ENCODE measurements at regions not wholly inside any gene's neighbourhood (a gene's known extent, or its start where the extent isn't known, plus 50 kb on each side); places are given as distances from the start of the nearest gene placed in this dataset.
"Not testable (repeated sequence)": the region's sequence is repeated elsewhere in the genome, so short reads cannot be mapped to it uniquely, and the experiment has no call there.

GRCh38 chr6:40823917-40824891 is 214.8 kb downstream of the UNC5CL start:
- not testable (repeated sequence) for H3K4me1 Mint-ChIP-seq, H3K27ac Mint-ChIP-seq, H3K4me3 Mint-ChIP-seq, H3K36me3 Mint-ChIP-seq, H3K9me3 Mint-ChIP-seq
- peak; percentile 19 for DNase-seq
- peaks cover 22% of the 10 kb centered on the region for H3K27me3 Mint-ChIP-seq

GRCh38 chr6:40822619-40823018 is 216.4 kb downstream of the UNC5CL start:
- no peaks in the 10 kb centered on the region for H3K36me3 Mint-ChIP-seq
- H3K4me3 Mint-ChIP-seq: no peak overlapping the region
- H3K27me3 Mint-ChIP-seq: peaks cover 16% of the 10 kb centered on the region
- H3K4me1 Mint-ChIP-seq: no peaks in the 10 kb centered on the region
- no peak for DNase-seq
- no peaks in the 10 kb centered on the region for H3K9me3 Mint-ChIP-seq
- H3K27ac Mint-ChIP-seq: no peak overlapping the region

- Mint-ChIP-seq H3K4me1 (no peaks in the 10 kb centered on the region), H3K36me3 (no peaks in the 10 kb centered on the region), H3K27me3 (peaks cover 14% of the 10 kb centered on the region), H3K4me3 (no peak overlapping the region), H3K9me3 (no peaks in the 10 kb centered on the region), H3K27ac (peak overlapping the region; percentile 67)
- DNase-seq: peak; percentile 14
These were observed 219.7 kb downstream of the UNC5CL start for GRCh38 chr6:40819182-40819834.

- Mint-ChIP-seq H3K36me3 (no peaks in the 10 kb centered on the region), H3K27ac (no peak overlapping the region), H3K9me3 (no peaks in the 10 kb centered on the region), H3K4me1 (no peaks in the 10 kb centered on the region), H3K4me3 (no peak overlapping the region), H3K27me3 (peaks cover 3% of the 10 kb centered on the region)
- DNase-seq: no peak
These were observed 221.7 kb downstream of the UNC5CL start for GRCh38 chr6:40817369-40817768.

GRCh38 chr6:40816601-40817000 is 222.4 kb downstream of the UNC5CL start:
- H3K4me1 Mint-ChIP-seq: no peaks in the 10 kb centered on the region
- no peaks in the 10 kb centered on the region for H3K36me3 Mint-ChIP-seq
- H3K9me3 Mint-ChIP-seq: no peaks in the 10 kb centered on the region
- DNase-seq: no peak
- peaks cover 3% of the 10 kb centered on the region for H3K27me3 Mint-ChIP-seq
- no peak overlapping the region for H3K4me3 Mint-ChIP-seq
- H3K27ac Mint-ChIP-seq: no peak overlapping the region

GRCh38 chr6:40815731-40816130 is 223.3 kb downstream of the UNC5CL start:
- no peak for DNase-seq
- Mint-ChIP-seq H3K27me3 (no peaks in the 10 kb centered on the region), H3K4me1 (no peaks in the 10 kb centered on the region), H3K36me3 (no peaks in the 10 kb centered on the region), H3K4me3 (no peak overlapping the region), H3K27ac (no peak overlapping the region), H3K9me3 (no peaks in the 10 kb centered on the region)

- no peak overlapping the region for H3K27ac Mint-ChIP-seq
- no peaks in the 10 kb centered on the region for H3K27me3 Mint-ChIP-seq
- no peak overlapping the region for H3K4me3 Mint-ChIP-seq
- H3K9me3 Mint-ChIP-seq: no peaks in the 10 kb centered on the region
- no peaks in the 10 kb centered on the region for H3K36me3 Mint-ChIP-seq
- no peaks in the 10 kb centered on the region for H3K4me1 Mint-ChIP-seq
- DNase-seq: no peak
These were observed 223.0 kb upstream of the LRFN2 start for GRCh38 chr6:40810171-40810570.

GRCh38 chr6:40809627-40810026 is 222.5 kb upstream of the LRFN2 start:
- DNase-seq: no peak
- Mint-ChIP-seq H3K9me3 (no peaks in the 10 kb centered on the region), H3K27me3 (no peaks in the 10 kb centered on the region), H3K4me1 (no peaks in the 10 kb centered on the region), H3K36me3 (no peaks in the 10 kb centered on the region), H3K27ac (no peak overlapping the region), H3K4me3 (no peak overlapping the region)

- Mint-ChIP-seq H3K4me1 (no peaks in the 10 kb centered on the region), H3K36me3 (no peaks in the 10 kb centered on the region), H3K4me3 (no peak overlapping the region), H3K27ac (no peak overlapping the region), H3K9me3 (no peaks in the 10 kb centered on the region), H3K27me3 (no peaks in the 10 kb centered on the region)
- no peak for DNase-seq
These were observed 220.3 kb upstream of the LRFN2 start for GRCh38 chr6:40807484-40807883.

GRCh38 chr6:40806256-40806864 is 219.2 kb upstream of the LRFN2 start:
- H3K4me3 Mint-ChIP-seq: no peak overlapping the region
- H3K9me3 Mint-ChIP-seq: no peaks in the 10 kb centered on the region
- no peaks in the 10 kb centered on the region for H3K27me3 Mint-ChIP-seq
- no peak overlapping the region for H3K27ac Mint-ChIP-seq
- H3K4me1 Mint-ChIP-seq: no peaks in the 10 kb centered on the region
- no peaks in the 10 kb centered on the region for H3K36me3 Mint-ChIP-seq
- DNase-seq: no peak

GRCh38 chr6:40805336-40805735 is 218.2 kb upstream of the LRFN2 start:
- Mint-ChIP-seq H3K4me3 (no peak overlapping the region), H3K36me3 (no peaks in the 10 kb centered on the region), H3K4me1 (no peaks in the 10 kb centered on the region), H3K27ac (no peak overlapping the region), H3K9me3 (no peaks in the 10 kb centered on the region), H3K27me3 (no peaks in the 10 kb centered on the region)
- no peak for DNase-seq

- Mint-ChIP-seq H3K27ac (no peak overlapping the region), H3K27me3 (no peaks in the 10 kb centered on the region), H3K4me1 (no peaks in the 10 kb centered on the region), H3K9me3 (no peaks in the 10 kb centered on the region), H3K4me3 (no peak overlapping the region), H3K36me3 (no peaks in the 10 kb centered on the region)
- DNase-seq: no peak
These were observed 217.7 kb upstream of the LRFN2 start for GRCh38 chr6:40804905-40805304.

GRCh38 chr6:40803897-40804702 is 216.9 kb upstream of the LRFN2 start:
- H3K9me3 Mint-ChIP-seq: no peaks in the 10 kb centered on the region
- H3K27me3 Mint-ChIP-seq: no peaks in the 10 kb centered on the region
- DNase-seq: no peak
- H3K27ac Mint-ChIP-seq: no peak overlapping the region
- no peaks in the 10 kb centered on the region for H3K36me3 Mint-ChIP-seq
- H3K4me1 Mint-ChIP-seq: no peaks in the 10 kb centered on the region
- no peak overlapping the region for H3K4me3 Mint-ChIP-seq

GRCh38 chr6:40802481-40802880 is 215.3 kb upstream of the LRFN2 start:
- Mint-ChIP-seq H3K27me3 (no peaks in the 10 kb centered on the region), H3K4me1 (no peaks in the 10 kb centered on the region), H3K36me3 (no peaks in the 10 kb centered on the region), H3K27ac (no peak overlapping the region), H3K4me3 (no peak overlapping the region), H3K9me3 (no peaks in the 10 kb centered on the region)
- no peak for DNase-seq

Data from activated naive CD8-positive, alpha-beta T cell treated with anti-CD3 and anti-CD28 coated beads for 36 hours (primary cell).